ENCODE measurements at regions not wholly inside any gene's neighbourhood (a gene's known extent, or its start where the extent isn't known, plus 50 kb on each side); places are given as distances from the start of the nearest gene placed in this dataset.

- Histone ChIP-seq H3K4me3 (ENCODE audit: low read length) (no peak overlapping the region), H3K9me3 (ENCODE audit: low read depth, low read length) (no peaks in the 10 kb centered on the region), H3K27me3 (ENCODE audit: insufficient read depth, low read length) (no peaks in the 10 kb centered on the region), H3K4me1 (ENCODE audit: insufficient read depth, low read length) (no peaks in the 10 kb centered on the region)
These were observed 390.7 kb upstream of the ADGRL3 start for GRCh38 chr4:60809486-60809800.

- no peaks in the 10 kb centered on the region for H3K27me3 ChIP-seq (ENCODE audit: insufficient read depth, low read length)
- H3K4me1 ChIP-seq (ENCODE audit: insufficient read depth, low read length): no peaks in the 10 kb centered on the region
- H3K4me3 ChIP-seq (ENCODE audit: low read length): no peak overlapping the region
- H3K9me3 ChIP-seq (ENCODE audit: low read depth, low read length): no peaks in the 10 kb centered on the region
These were observed 387.3 kb upstream of the ADGRL3 start for GRCh38 chr4:60812811-60813210.

- no peaks in the 10 kb centered on the region for H3K4me1 ChIP-seq (ENCODE audit: insufficient read depth, low read length)
- H3K4me3 ChIP-seq (ENCODE audit: low read length): no peak overlapping the region
- no peaks in the 10 kb centered on the region for H3K9me3 ChIP-seq (ENCODE audit: low read depth, low read length)
- no peaks in the 10 kb centered on the region for H3K27me3 ChIP-seq (ENCODE audit: insufficient read depth, low read length)
These were observed 385.6 kb upstream of the ADGRL3 start for GRCh38 chr4:60814549-60814948.

- Histone ChIP-seq H3K4me1 (ENCODE audit: insufficient read depth, low read length) (no peaks in the 10 kb centered on the region), H3K27me3 (ENCODE audit: insufficient read depth, low read length) (no peaks in the 10 kb centered on the region), H3K9me3 (ENCODE audit: low read depth, low read length) (no peaks in the 10 kb centered on the region), H3K4me3 (ENCODE audit: low read length) (no peak overlapping the region)
These were observed 382.5 kb upstream of the ADGRL3 start for GRCh38 chr4:60817609-60818008.

- H3K4me1 ChIP-seq (ENCODE audit: insufficient read depth, low read length): no peaks in the 10 kb centered on the region
- no peak overlapping the region for H3K4me3 ChIP-seq (ENCODE audit: low read length)
- H3K9me3 ChIP-seq (ENCODE audit: low read depth, low read length): no peaks in the 10 kb centered on the region
- H3K27me3 ChIP-seq (ENCODE audit: insufficient read depth, low read length): no peaks in the 10 kb centered on the region
These were observed 377.1 kb upstream of the ADGRL3 start for GRCh38 chr4:60822986-60823385.

- H3K9me3 ChIP-seq (ENCODE audit: low read depth, low read length): no peaks in the 10 kb centered on the region
These were observed 360.1 kb upstream of the ADGRL3 start for GRCh38 chr4:60840020-60840419.

GRCh38 chr4:60846678-60847077 is 353.4 kb upstream of the ADGRL3 start:
- Histone ChIP-seq H3K4me3 (ENCODE audit: low read length) (no peak overlapping the region), H3K9me3 (ENCODE audit: low read depth, low read length) (no peaks in the 10 kb centered on the region), H3K27me3 (ENCODE audit: insufficient read depth, low read length) (no peaks in the 10 kb centered on the region), H3K4me1 (ENCODE audit: insufficient read depth, low read length) (no peaks in the 10 kb centered on the region)

More at GRCh38 chr4:60840020-60840419, 360.1 kb upstream of the ADGRL3 start:
- Histone ChIP-seq H3K27me3 (ENCODE audit: insufficient read depth, low read length) (no peaks in the 10 kb centered on the region), H3K4me3 (ENCODE audit: low read length) (no peak overlapping the region), H3K4me1 (ENCODE audit: insufficient read depth, low read length) (no peaks in the 10 kb centered on the region)

- H3K9me3 ChIP-seq (ENCODE audit: low read depth, low read length): no peaks in the 10 kb centered on the region
- no peaks in the 10 kb centered on the region for H3K4me1 ChIP-seq (ENCODE audit: insufficient read depth, low read length)
- no peaks in the 10 kb centered on the region for H3K27me3 ChIP-seq (ENCODE audit: insufficient read depth, low read length)
- no peak overlapping the region for H3K4me3 ChIP-seq (ENCODE audit: low read length)
These were observed 352.5 kb upstream of the ADGRL3 start for GRCh38 chr4:60847614-60848013.

- Histone ChIP-seq H3K4me1 (ENCODE audit: insufficient read depth, low read length) (no peaks in the 10 kb centered on the region), H3K27me3 (ENCODE audit: insufficient read depth, low read length) (no peaks in the 10 kb centered on the region), H3K9me3 (ENCODE audit: low read depth, low read length) (no peaks in the 10 kb centered on the region), H3K4me3 (ENCODE audit: low read length) (no peak overlapping the region)
These were observed 342.9 kb upstream of the ADGRL3 start for GRCh38 chr4:60857130-60857753.

GRCh38 chr4:60863442-60863841 is 336.7 kb upstream of the ADGRL3 start:
- H3K9me3 ChIP-seq (ENCODE audit: low read depth, low read length): peaks cover 1% of the 10 kb centered on the region
- no peaks in the 10 kb centered on the region for H3K4me1 ChIP-seq (ENCODE audit: insufficient read depth, low read length)
- H3K4me3 ChIP-seq (ENCODE audit: low read length): no peak overlapping the region
- no peaks in the 10 kb centered on the region for H3K27me3 ChIP-seq (ENCODE audit: insufficient read depth, low read length)

GRCh38 chr4:60865273-60865672 is 334.9 kb upstream of the ADGRL3 start:
- H3K4me3 ChIP-seq (ENCODE audit: low read length): no peak overlapping the region
- no peaks in the 10 kb centered on the region for H3K27me3 ChIP-seq (ENCODE audit: insufficient read depth, low read length)
- H3K4me1 ChIP-seq (ENCODE audit: insufficient read depth, low read length): no peaks in the 10 kb centered on the region
- H3K9me3 ChIP-seq (ENCODE audit: low read depth, low read length): peaks cover 5% of the 10 kb centered on the region

- Histone ChIP-seq H3K4me1 (ENCODE audit: insufficient read depth, low read length) (no peaks in the 10 kb centered on the region), H3K4me3 (ENCODE audit: low read length) (no peak overlapping the region), H3K27me3 (ENCODE audit: insufficient read depth, low read length) (no peaks in the 10 kb centered on the region), H3K9me3 (ENCODE audit: low read depth, low read length) (peaks cover 5% of the 10 kb centered on the region)
These were observed 331.7 kb upstream of the ADGRL3 start for GRCh38 chr4:60868232-60868960.

GRCh38 chr4:60879135-60879701 is 320.9 kb upstream of the ADGRL3 start:
- no peaks in the 10 kb centered on the region for H3K4me1 ChIP-seq (ENCODE audit: insufficient read depth, low read length)

GRCh38 chr4:60884587-60884986 is 315.5 kb upstream of the ADGRL3 start:
- no peaks in the 10 kb centered on the region for H3K27me3 ChIP-seq (ENCODE audit: insufficient read depth, low read length)
- no peak overlapping the region for H3K4me3 ChIP-seq (ENCODE audit: low read length)

More at GRCh38 chr4:60879135-60879701, 320.9 kb upstream of the ADGRL3 start:
- Histone ChIP-seq H3K27me3 (ENCODE audit: insufficient read depth, low read length) (no peaks in the 10 kb centered on the region), H3K9me3 (ENCODE audit: low read depth, low read length) (peaks cover 8% of the 10 kb centered on the region), H3K4me3 (ENCODE audit: low read length) (no peak overlapping the region)

GRCh38 chr4:60885011-60885410 is 315.1 kb upstream of the ADGRL3 start:
- Histone ChIP-seq H3K4me3 (ENCODE audit: low read length) (no peak overlapping the region), H3K4me1 (ENCODE audit: insufficient read depth, low read length) (no peaks in the 10 kb centered on the region), H3K9me3 (ENCODE audit: low read depth, low read length) (no peaks in the 10 kb centered on the region), H3K27me3 (ENCODE audit: insufficient read depth, low read length) (no peaks in the 10 kb centered on the region)

More at GRCh38 chr4:60884587-60884986, 315.5 kb upstream of the ADGRL3 start:
- Histone ChIP-seq H3K4me1 (ENCODE audit: insufficient read depth, low read length) (no peaks in the 10 kb centered on the region), H3K9me3 (ENCODE audit: low read depth, low read length) (peaks cover 1% of the 10 kb centered on the region)

- H3K4me1 ChIP-seq (ENCODE audit: insufficient read depth, low read length): no peaks in the 10 kb centered on the region
- no peaks in the 10 kb centered on the region for H3K27me3 ChIP-seq (ENCODE audit: insufficient read depth, low read length)
- H3K9me3 ChIP-seq (ENCODE audit: low read depth, low read length): no peaks in the 10 kb centered on the region
- H3K4me3 ChIP-seq (ENCODE audit: low read length): no peak overlapping the region
These were observed 309.4 kb upstream of the ADGRL3 start for GRCh38 chr4:60890743-60891142.
